Adrenal gland (tissue), 9 donors: ENCODE measurements at regions not wholly inside any gene's neighbourhood (a gene's known extent, or its start where the extent isn't known, plus 50 kb on each side); places are given as distances from the start of the nearest gene placed in this dataset.

Experiments used
- DNase-seq, 7 donors: peaks; one replicate each; pipeline ENCODE4 v3.0.0-alpha.2; 2019 to 2020
- H3K27ac ChIP-seq, 5 donors: fragments of 200-600 bp; sonication (generic) in 4 of 5; 1 replicate in 3 of 5; 2 replicates in 2 of 5; pipeline versions ENCODE4 v1.5.1 to v1.8.0; 2016 to 2020; ENCODE audit warnings: mild to moderate bottlenecking in 1 of 5
- H3K27me3 ChIP-seq: fragments of 200-600 bp; 2 replicates; pipeline ENCODE4 v1.8.0; 2021
- H3K36me3 ChIP-seq, 2 donors: fragments of 200-600 bp; replicated peaks in 1 of 2; 1 replicate in 1 of 2; 2 replicates in 1 of 2; pipeline versions ENCODE4 v1.5.1 to v1.8.0; 2018 to 2022
- H3K4me1 ChIP-seq, 2 donors: fragments of 200-600 bp; replicated peaks in 1 of 2; 1 replicate in 1 of 2; 2 replicates in 1 of 2; pipeline versions ENCODE4 v1.5.1 to v1.8.0; 2018 to 2021
- H3K4me3 ChIP-seq, 4 donors: fragments of 200-600 bp; sonication (generic) in 3 of 4; one replicate each; pipeline ENCODE4 v1.5.1; 2016 to 2018
- H3K9me3 ChIP-seq, 3 donors: fragments of 200-600 bp; sonication (generic) in 1 of 3; replicated peaks in 1 of 3; 1 replicate in 2 of 3; 2 replicates in 1 of 3; pipeline versions ENCODE4 v1.5.1 to v1.8.0; 2016 to 2021
- CTCF ChIP-seq, 6 experiments: fragments of 450-650 bp in 4 of 6; fragments of 200-600 bp in 2 of 6; sonication (generic) in 1 of 6; IDR thresholded peaks; 1 replicate in 5 of 6; 2 replicates in 1 of 6; pipeline versions ENCODE4 v1.5.1 to v1.8.0; 2016 to 2021; ENCODE audit warnings: antibody characterized with exemption in 6 of 6, mild to moderate bottlenecking in 2 of 6, moderate library complexity in 1 of 6
- POLR2A ChIP-seq, 2 donors: fragments of 450-650 bp; IDR thresholded peaks; one replicate each; pipeline ENCODE4 v1.6.1; 2017; ENCODE audit warnings: antibody characterized with exemption in 2 of 2, mild to moderate bottlenecking in 2 of 2, moderate library complexity in 1 of 2
- WGBS, 4 donors: extraction: QIAGEN DNeasy Blood & Tissue Kit in 2 of 4; methylation state at CpG; one replicate each; pipeline versions ENCODE4 v1.1.5 to v1.1.7; 2013 to 2017; 5-methylcytosine and 5-hydroxymethylcytosine counted together
- intact Hi-C, 2 donors: fragments of 100-400 bp; cut with DNase I; formaldehyde crosslinking; loops; one replicate each; pipeline versions ENCODE4 v1.14.1 to v1.15.0; 2022 to 2023
- donor health status: healthy with polysubstance abuse.
- donor health status: Bipolar disorder and iron deficiency.
- donor health status: DM: yes; HTN: yes; CAD: no.
- donor health status: DM: no; HTN: no; CAD: no.
- donor health status: DM: no; HTN: no; CAD: no.

GRCh38 chr3:146757759-146758158 is 152.6 kb upstream of the PLSCR5 start:
- no peaks in the 10 kb centered on the region for H3K4me1 ChIP-seq
- intact Hi-C loops = no loop called here
- H3K36me3 ChIP-seq = no peaks in the 10 kb centered on the region
- no peak overlapping the region for H3K27ac ChIP-seq
- H3K9me3 ChIP-seq = no peaks in the 10 kb centered on the region
- WGBS, 4 donors = 73 to 82% (median 77%) methylated on average over 1 of the region's 1 CpG
- no peak for TF ChIP-seq POLR2A (IDR thresholded peaks at IDR 0.05)
- no peak for TF ChIP-seq CTCF (IDR thresholded peaks at IDR 0.05)
- DNase-seq = no peak
- no peak overlapping the region for H3K4me3 ChIP-seq
- no peaks in the 10 kb centered on the region for H3K27me3 ChIP-seq

- DNase-seq = no peak
- Histone ChIP-seq H3K4me3 (no peak overlapping the region), H3K27me3 (no peaks in the 10 kb centered on the region), H3K4me1 (no peaks in the 10 kb centered on the region), H3K36me3 (no peaks in the 10 kb centered on the region), H3K27ac (no peak overlapping the region), H3K9me3 (no peaks in the 10 kb centered on the region)
- TF ChIP-seq POLR2A (IDR thresholded peaks at IDR 0.05) (no peak), CTCF (IDR thresholded peaks at IDR 0.05) (no peak)
- 54 to 60% (median 55%) methylated on average over 2 of the region's 2 CpGs for WGBS, 4 donors
- intact Hi-C loops = no loop called here
Observed at GRCh38 chr3:146750196-146750595, 145.1 kb upstream of the PLSCR5 start.

- intact Hi-C loops = no loop called here
Observed at GRCh38 chr3:146747928-146748327, 142.8 kb upstream of the PLSCR5 start.

GRCh38 chr3:146747051-146747450 is 141.9 kb upstream of the PLSCR5 start:
- Histone ChIP-seq H3K36me3 (no peaks in the 10 kb centered on the region), H3K27me3 (no peaks in the 10 kb centered on the region), H3K9me3 (no peaks in the 10 kb centered on the region), H3K4me3 (no peak overlapping the region), H3K27ac (no peak overlapping the region), H3K4me1 (no peaks in the 10 kb centered on the region)
- intact Hi-C loops = no loop called here
- TF ChIP-seq POLR2A (IDR thresholded peaks at IDR 0.05) (no peak), CTCF (IDR thresholded peaks at IDR 0.05) (no peak)
- no peak for DNase-seq

More at GRCh38 chr3:146747928-146748327, 142.8 kb upstream of the PLSCR5 start:
- H3K4me1 ChIP-seq = no peaks in the 10 kb centered on the region
- no peak overlapping the region for H3K4me3 ChIP-seq
- DNase-seq = no peak
- TF ChIP-seq CTCF (IDR thresholded peaks at IDR 0.05) (no peak), POLR2A (IDR thresholded peaks at IDR 0.05) (no peak)
- WGBS, 4 donors = 28 to 34% (median 30%) methylated on average over 4 of the region's 4 CpGs
- no peaks in the 10 kb centered on the region for H3K36me3 ChIP-seq
- H3K27ac ChIP-seq = no peak overlapping the region
- H3K27me3 ChIP-seq = no peaks in the 10 kb centered on the region
- H3K9me3 ChIP-seq = no peaks in the 10 kb centered on the region
